A549 (cell line): ENCODE measurements at regions not wholly inside any gene's neighbourhood (a gene's known extent, or its start where the extent isn't known, plus 50 kb on each side); places are given as distances from the start of the nearest gene placed in this dataset.

Experiments used
- ATAC-seq, 2 experiments: fragments of 200-7000 bp in 1 of 2; fragments of >200 bp in 1 of 2; cut with Nextera tagmentation in 1 of 2; cut with Tn5 transposase in 1 of 2; 3 replicates each; pipeline versions ENCODE4 v1.8.0 to v1.9.1; 2018 to 2020; ENCODE audit warnings: mild to moderate bottlenecking in 1 of 2, moderate library complexity in 1 of 2
- CTCF ChIA-PET: fragments of 300-600 bp; sonication (Branson Sonifier 250); formaldehyde crosslinking; extraction: SDS; loops from one replicate; lab custom pipeline; 2021; ENCODE audit warnings: antibody characterized with exemption, inconsistent platforms; lab: Yijun Ruan, JAX
- POLR2A ChIA-PET: fragments of 350-600 bp; formaldehyde crosslinking; extraction: SDS; loops from one replicate; lab custom pipeline; 2021; ENCODE audit warnings: antibody characterized with exemption, inconsistent platforms; lab: Yijun Ruan, JAX
- DNase-seq, 2 experiments: peaks; one replicate each; pipeline versions ENCODE4 v3.0.0 to v3.0.0-alpha.2; 2011 to 2016; ENCODE audit warnings: low read depth in 1 of 2, low spot score in 1 of 2
- FAIRE-seq: peaks from 2 replicates; lab custom pipeline; 2011; peaks lifted over from hg19 to GRCh38; lab: Jason Lieb, UNC
- H3K27ac ChIP-seq, 2 experiments: fragments of >200 bp; sonication (Bioruptor Twin); formaldehyde crosslinking; 3 replicates each; pipeline ENCODE4 v1.5.1; 2016 to 2017
- H3K4me1 ChIP-seq: fragments of >200 bp; sonication (Bioruptor Twin); formaldehyde crosslinking; 3 replicates; pipeline ENCODE4 v1.6.1; 2016
- H3K4me2 ChIP-seq: fragments of >200 bp; sonication (Bioruptor Twin); formaldehyde crosslinking; 3 replicates; pipeline ENCODE4 v1.6.1; 2016
- H3K4me3 ChIP-seq: fragments of >200 bp; sonication (Bioruptor Twin); formaldehyde crosslinking; 3 replicates; pipeline ENCODE4 v1.5.1; 2016
- H3K9me3 ChIP-seq: fragments of >200 bp; sonication (Bioruptor Twin); formaldehyde crosslinking; 3 replicates; pipeline ENCODE4 v1.6.1; 2016
- BHLHE40 ChIP-seq: IDR thresholded peaks from 2 replicates; pipeline ENCODE4 v1.6.1; 2012; ENCODE audit warnings: low read depth, low read length, inconsistent platforms
- CBX2 ChIP-seq: fragments of 200-600 bp; sonication (generic); IDR thresholded peaks from 2 replicates; pipeline ENCODE4 v1.6.1; 2016; ENCODE audit warnings: low read depth, mild to moderate bottlenecking, borderline replicate concordance
- CHD4 ChIP-seq: fragments of 200-600 bp; sonication (generic); IDR thresholded peaks from 2 replicates; pipeline ENCODE4 v1.6.1; 2016; ENCODE audit warnings: antibody characterized with exemption, mild to moderate bottlenecking, borderline replicate concordance
- E2F6 ChIP-seq: IDR thresholded peaks from 2 replicates; pipeline ENCODE4 v1.6.1; 2012; ENCODE audit warnings: low read depth, borderline replicate concordance
- GATA3 ChIP-seq: IDR thresholded peaks from 2 replicates; pipeline ENCODE4 v1.6.1; 2012; ENCODE audit warnings: borderline replicate concordance
- JUN ChIP-seq, 2 experiments: fragments of >200 bp; sonication (Bioruptor Twin); formaldehyde crosslinking; IDR thresholded peaks; 2 replicates in 1 of 2; 3 replicates in 1 of 2; pipeline ENCODE4 v1.6.1; 2016 to 2017
- JUNB ChIP-seq: fragments of >200 bp; sonication (Bioruptor Twin); formaldehyde crosslinking; IDR thresholded peaks from 2 replicates; pipeline ENCODE4 v1.6.1; 2016
- KDM5A ChIP-seq: fragments of 200-600 bp; sonication (generic); IDR thresholded peaks from 2 replicates; pipeline ENCODE4 v1.6.1; 2016; ENCODE audit warnings: antibody characterized with exemption, mild to moderate bottlenecking
- NPAS2 ChIP-seq: fragments of 250-450 bp; sonication (Bioruptor Pico); IDR thresholded peaks from 2 replicates; pipeline ENCODE4 v1.8.0; 2022; ENCODE audit warnings: mild to moderate bottlenecking, moderate library complexity, borderline replicate concordance
- PHF8 ChIP-seq: fragments of 200-600 bp; sonication (generic); IDR thresholded peaks from 2 replicates; pipeline ENCODE4 v1.6.1; 2016; ENCODE audit warnings: low read depth, mild to moderate bottlenecking, antibody characterized with exemption, moderate library complexity, borderline replicate concordance
- POLR2A ChIP-seq: IDR thresholded peaks from 2 replicates; pipeline ENCODE4 v1.6.1; 2012; ENCODE audit warnings: mild to moderate bottlenecking, low read length
- RFX5 ChIP-seq: fragments of 450-650 bp; IDR thresholded peaks from 2 replicates; pipeline ENCODE4 v1.7.1; 2014; ENCODE audit warnings: antibody characterized with exemption, mild to moderate bottlenecking, moderate library complexity
- RNF2 ChIP-seq: fragments of 200-600 bp; sonication (generic); IDR thresholded peaks from 2 replicates; pipeline ENCODE4 v1.6.1; 2016; ENCODE audit warnings: low read depth, mild to moderate bottlenecking, antibody characterized with exemption, moderate library complexity, borderline replicate concordance
- WGBS: methylation state at CpG from one replicate; pipeline ENCODE4 v1.1.6; 2017; ENCODE audit errors: missing lambda C conversion rate; 5-methylcytosine and 5-hydroxymethylcytosine counted together
- TF ChIP-seq, protein P1 (sequence below): fragments of 150-350 bp; IDR thresholded peaks from 2 replicates; pipeline ENCODE4 v1.6.1; 2014; ENCODE audit warnings: low read depth, mild to moderate bottlenecking, low read length
- TF ChIP-seq, protein P2 (sequence below): fragments of 200-600 bp; sonication (generic); IDR thresholded peaks from 2 replicates; pipeline ENCODE4 v1.6.1; 2016; ENCODE audit warnings: antibody characterized with exemption, mild to moderate bottlenecking, moderate library complexity

GRCh38 chr20:50416269-50417022, 93.7 kb upstream of the PTPN1 start (continued):
- TF ChIP-seq E2F6 = no peak
- TF ChIP-seq CBX2 = no peak
- TF ChIP-seq RFX5 = no peak
- no peak for TF ChIP-seq NPAS2 (CRISPR knock-in tag)
- TF ChIP-seq, all 56 proteins: peak for 0

DNA sequence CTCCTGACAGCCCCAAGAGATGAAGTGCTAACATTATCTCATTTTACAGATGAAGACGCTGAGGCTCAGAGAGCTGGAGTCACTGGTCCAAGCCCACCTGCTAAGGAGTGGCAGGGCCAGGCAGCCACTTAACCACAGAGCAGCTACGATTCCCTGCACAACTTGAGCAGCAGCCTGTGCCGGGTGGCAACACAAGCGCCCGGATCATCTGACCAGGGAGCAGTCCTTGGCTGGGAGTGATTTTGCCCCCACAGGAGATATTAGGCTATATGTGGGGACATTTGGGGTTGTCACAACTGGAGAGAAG, 93.2 kb upstream of the PTPN1 start:
- TF ChIP-seq POLR2A (no peak), NPAS2 (CRISPR knock-in tag) (no peak), RNF2 (no peak), CHD4 (no peak), GATA3 (no peak), KDM5A (no peak), PHF8 (no peak), BHLHE40 (no peak), JUNB (no peak)
- TF ChIP-seq, protein P1, sequence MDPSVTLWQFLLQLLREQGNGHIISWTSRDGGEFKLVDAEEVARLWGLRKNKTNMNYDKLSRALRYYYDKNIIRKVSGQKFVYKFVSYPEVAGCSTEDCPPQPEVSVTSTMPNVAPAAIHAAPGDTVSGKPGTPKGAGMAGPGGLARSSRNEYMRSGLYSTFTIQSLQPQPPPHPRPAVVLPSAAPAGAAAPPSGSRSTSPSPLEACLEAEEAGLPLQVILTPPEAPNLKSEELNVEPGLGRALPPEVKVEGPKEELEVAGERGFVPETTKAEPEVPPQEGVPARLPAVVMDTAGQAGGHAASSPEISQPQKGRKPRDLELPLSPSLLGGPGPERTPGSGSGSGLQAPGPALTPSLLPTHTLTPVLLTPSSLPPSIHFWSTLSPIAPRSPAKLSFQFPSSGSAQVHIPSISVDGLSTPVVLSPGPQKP = no peak
- TF ChIP-seq, protein P2, sequence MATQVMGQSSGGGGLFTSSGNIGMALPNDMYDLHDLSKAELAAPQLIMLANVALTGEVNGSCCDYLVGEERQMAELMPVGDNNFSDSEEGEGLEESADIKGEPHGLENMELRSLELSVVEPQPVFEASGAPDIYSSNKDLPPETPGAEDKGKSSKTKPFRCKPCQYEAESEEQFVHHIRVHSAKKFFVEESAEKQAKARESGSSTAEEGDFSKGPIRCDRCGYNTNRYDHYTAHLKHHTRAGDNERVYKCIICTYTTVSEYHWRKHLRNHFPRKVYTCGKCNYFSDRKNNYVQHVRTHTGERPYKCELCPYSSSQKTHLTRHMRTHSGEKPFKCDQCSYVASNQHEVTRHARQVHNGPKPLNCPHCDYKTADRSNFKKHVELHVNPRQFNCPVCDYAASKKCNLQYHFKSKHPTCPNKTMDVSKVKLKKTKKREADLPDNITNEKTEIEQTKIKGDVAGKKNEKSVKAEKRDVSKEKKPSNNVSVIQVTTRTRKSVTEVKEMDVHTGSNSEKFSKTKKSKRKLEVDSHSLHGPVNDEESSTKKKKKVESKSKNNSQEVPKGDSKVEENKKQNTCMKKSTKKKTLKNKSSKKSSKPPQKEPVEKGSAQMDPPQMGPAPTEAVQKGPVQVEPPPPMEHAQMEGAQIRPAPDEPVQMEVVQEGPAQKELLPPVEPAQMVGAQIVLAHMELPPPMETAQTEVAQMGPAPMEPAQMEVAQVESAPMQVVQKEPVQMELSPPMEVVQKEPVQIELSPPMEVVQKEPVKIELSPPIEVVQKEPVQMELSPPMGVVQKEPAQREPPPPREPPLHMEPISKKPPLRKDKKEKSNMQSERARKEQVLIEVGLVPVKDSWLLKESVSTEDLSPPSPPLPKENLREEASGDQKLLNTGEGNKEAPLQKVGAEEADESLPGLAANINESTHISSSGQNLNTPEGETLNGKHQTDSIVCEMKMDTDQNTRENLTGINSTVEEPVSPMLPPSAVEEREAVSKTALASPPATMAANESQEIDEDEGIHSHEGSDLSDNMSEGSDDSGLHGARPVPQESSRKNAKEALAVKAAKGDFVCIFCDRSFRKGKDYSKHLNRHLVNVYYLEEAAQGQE = no peak
- H3K27ac ChIP-seq = peak overlapping the region; percentile 93 to 95
- ATAC-seq (no peak), FAIRE-seq (no peak), DNase-seq (no peak)
- no peak overlapping the region for H3K4me2 ChIP-seq
- ChIA-PET CTCF (interaction anchor here (0.8 kb wide), 1 partner anchor 47 kb away, joined by 3 read pairs; no protein-coding TSS in a partner anchor), POLR2A (no interaction called here)
- peaks cover 27% of the 10 kb centered on the region for H3K9me3 ChIP-seq
- H3K4me3 ChIP-seq = no peak overlapping the region
- peaks cover 26% of the 10 kb centered on the region for H3K4me1 ChIP-seq
- WGBS = 93% methylated on average over 5 of the region's 5 CpGs

DNA sequence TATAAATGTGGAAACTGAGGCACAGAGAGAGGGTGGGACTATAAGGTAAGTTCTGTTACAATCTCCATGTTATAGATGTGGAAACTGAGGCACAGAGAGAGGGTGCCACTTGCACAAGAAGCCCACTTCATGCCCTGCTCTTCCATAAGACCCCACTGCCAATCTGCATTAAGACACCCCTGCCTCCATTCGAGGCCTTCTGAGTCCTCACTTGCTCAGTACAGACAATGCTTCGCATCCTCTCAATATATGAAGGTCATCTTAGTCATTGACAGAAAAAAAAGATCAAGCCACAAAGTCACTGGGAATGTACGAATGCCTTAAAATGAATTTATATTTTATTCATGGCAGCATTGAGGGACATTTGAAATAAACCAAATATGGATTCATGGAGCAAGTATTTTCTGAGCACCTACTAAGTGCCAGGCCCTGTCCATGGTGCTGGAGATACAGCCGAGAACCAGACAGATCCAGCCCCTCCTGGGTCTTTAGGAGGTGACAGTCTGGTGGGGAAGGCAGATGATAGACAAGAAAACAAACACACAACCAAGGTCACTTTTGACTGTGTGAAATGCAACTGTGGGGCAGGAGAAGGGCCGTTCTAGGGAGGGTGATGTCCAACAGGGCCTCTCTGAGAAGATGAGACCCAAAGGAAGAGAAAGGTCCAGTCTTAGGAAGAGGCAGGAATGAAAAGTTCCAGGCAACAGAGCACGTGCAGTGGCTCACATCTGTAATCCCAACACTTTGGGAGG, 92.5 kb upstream of the PTPN1 start:
- POLR2A ChIA-PET = no interaction called here

More for the DNA sequence above, 92.5 kb upstream of the PTPN1 start:
- ATAC-seq (no peak), DNase-seq (no peak), FAIRE-seq (no peak)
- Histone ChIP-seq H3K27ac (peak overlapping the region; percentile 93 to 95; a peak in 4 of 6 replicates), H3K4me3 (no peak overlapping the region), H3K4me1 (peaks cover 33% of the 10 kb centered on the region), H3K4me2 (no peak overlapping the region), H3K9me3 (peaks cover 31% of the 10 kb centered on the region)
- TF ChIP-seq, protein P2 = peak; percentile 84
- TF ChIP-seq JUN (IDR thresholded peaks at IDR 0.05) = no peak
- 77% methylated on average over 6 of the region's 6 CpGs for WGBS
- CTCF ChIA-PET = no interaction called here
